HepG2 (cell line): ENCODE measurements at regions not wholly inside any gene's neighbourhood (a gene's known extent, or its start where the extent isn't known, plus 50 kb on each side); places are given as distances from the start of the nearest gene placed in this dataset.

Experiments used
- ATAC-seq: fragments of 200-7000 bp; cut with Tn5 transposase; 3 replicates; pipeline ENCODE4 v1.9.1; 2020; ENCODE audit warnings: mild to moderate bottlenecking, moderate library complexity
- BruUV-seq: library from RNA; stranded (reverse); fragments of 400-500 nt; replicated peaks from 2 replicates; lab custom pipeline; 2021; lab: Mats Ljungman, UMichigan
- CTCF ChIA-PET: fragments of 300-600 bp; formaldehyde crosslinking; extraction: SDS; loops from one replicate; lab custom pipeline; 2021; ENCODE audit warnings: low total read pairs, inconsistent platforms, low intra/inter-chr PET ratio; lab: Yijun Ruan, JAX
- POLR2A ChIA-PET: fragments of 350-600 bp; sonication (Branson Sonifier 250); formaldehyde crosslinking; loops from one replicate; lab custom pipeline; 2020; ENCODE audit warnings: antibody characterized with exemption, inconsistent platforms; lab: Yijun Ruan, JAX
- DNase-seq: peaks from one replicate; pipeline ENCODE4 v3.0.0-alpha.2; 2015; ENCODE audit warnings: low spot score
- FAIRE-seq: peaks from 3 replicates; lab custom pipeline; 2011; peaks lifted over from hg19 to GRCh38; lab: Jason Lieb, UNC
- H2AFZ ChIP-seq: one replicate; pipeline ENCODE4 v1.6.1; 2011; ENCODE audit warnings: low read length, inconsistent platforms
- H3K27ac ChIP-seq: fragments of 300-600 bp; 3 replicates; pipeline ENCODE4 v1.8.0; 2011; ENCODE audit warnings: mixed run types, mild to moderate bottlenecking, mixed read lengths, low read length, inconsistent platforms; ENCODE audit not compliant: insufficient read depth; ENCODE audit errors: extremely low read length
- H3K27me3 ChIP-seq, 2 experiments: fragments of 200-600 bp in 1 of 2; 2 replicates in 1 of 2; 3 replicates in 1 of 2; pipeline versions ENCODE4 v1.6.0 to v1.8.0; 2011; ENCODE audit warnings: low read length in 2 of 2, mild to moderate bottlenecking in 2 of 2, moderate library complexity in 2 of 2, inconsistent platforms in 1 of 2; ENCODE audit not compliant: insufficient read depth in 2 of 2, control insufficient read depth in 1 of 2
- H3K36me3 ChIP-seq, 2 experiments: fragments of 200-600 bp in 1 of 2; replicated peaks in 1 of 2; 2 replicates in 1 of 2; 3 replicates in 1 of 2; pipeline versions ENCODE4 v1.5.1 to v1.8.0; 2011; ENCODE audit warnings: low read length in 2 of 2, inconsistent platforms in 1 of 2; ENCODE audit not compliant: insufficient read depth in 2 of 2, control insufficient read depth in 1 of 2
- H3K4me1 ChIP-seq: 2 replicates; pipeline ENCODE4 v1.5.1; 2012; ENCODE audit warnings: low read length, inconsistent platforms; ENCODE audit not compliant: insufficient read depth
- H3K4me2 ChIP-seq: 2 replicates; pipeline ENCODE4 v1.6.0; 2011; ENCODE audit warnings: low read depth, low read length, inconsistent platforms
- H3K4me3 ChIP-seq, 3 experiments: fragments of 200-600 bp in 1 of 3; sonication (generic), shearing (Covaris generic) in 1 of 3; replicated peaks in 1 of 3; 2 replicates each; pipeline ENCODE4 v1.5.1; 2011 to 2016; ENCODE audit warnings: low read length in 3 of 3, inconsistent platforms in 2 of 3, low read depth in 2 of 3, mild to moderate bottlenecking in 2 of 3, control low read depth in 1 of 3, mixed read lengths in 1 of 3; ENCODE audit not compliant: insufficient read depth in 1 of 3
- H3K79me2 ChIP-seq: one replicate; pipeline ENCODE4 v1.6.1; 2011; ENCODE audit warnings: low read length, inconsistent platforms; ENCODE audit not compliant: insufficient read depth
- H3K9ac ChIP-seq: 2 replicates; pipeline ENCODE4 v1.6.0; 2011; ENCODE audit warnings: mild to moderate bottlenecking, low read depth, low read length, inconsistent platforms; ENCODE audit not compliant: insufficient read depth
- H3K9me3 ChIP-seq: 2 replicates; pipeline ENCODE4 v1.5.1; 2012; ENCODE audit warnings: mild to moderate bottlenecking, low read length
- H4K20me1 ChIP-seq: 2 replicates; pipeline ENCODE4 v1.6.0; 2011; ENCODE audit warnings: inconsistent platforms, mild to moderate bottlenecking, low read length, moderate library complexity; ENCODE audit not compliant: insufficient read depth
- MYNN ChIP-seq: sonication (generic); formaldehyde crosslinking; IDR thresholded peaks from 2 replicates; pipeline ENCODE4 v1.4.0; 2020; ENCODE audit warnings: mild to moderate bottlenecking, low read depth, missing genetic modification reagents
- NFE2 ChIP-seq: sonication (generic); formaldehyde crosslinking; IDR thresholded peaks from 2 replicates; pipeline ENCODE4 v1.4.0; 2020; ENCODE audit warnings: missing genetic modification reagents
- REST ChIP-seq, 2 experiments: IDR thresholded peaks; 2 replicates each; pipeline ENCODE4 v1.6.1; 2011 to 2012; ENCODE audit warnings: low read length in 2 of 2, borderline replicate concordance in 1 of 2, low read depth in 1 of 2, mild to moderate bottlenecking in 1 of 2, moderate library complexity in 1 of 2
- ZNF12 ChIP-seq: sonication (generic); formaldehyde crosslinking; IDR thresholded peaks from 2 replicates; pipeline ENCODE4 v1.5.0; 2020; ENCODE audit warnings: missing genetic modification reagents
- ZNF605 ChIP-seq: sonication (generic); formaldehyde crosslinking; IDR thresholded peaks from 2 replicates; pipeline ENCODE4 v1.8.0; 2022; ENCODE audit warnings: mild to moderate bottlenecking, missing genetic modification reagents
- WGBS: methylation state at CpG from one replicate; pipeline ENCODE4 v1.1.6; 2017; ENCODE audit warnings: low lambda C conversion rate; 5-methylcytosine and 5-hydroxymethylcytosine counted together
- in situ Hi-C: cut with HindIII; loops from 2 replicates; pipeline ENCODE4 v1.10.0; 2017; ENCODE audit warnings: low pct_unique_long_range_greater_than_20kb; ENCODE audit not compliant: extremely low pct_ligation_motif_present
- intact Hi-C: fragments of 100-400 bp; cut with micrococcal nuclease; formaldehyde crosslinking; loops from one replicate; pipeline ENCODE4 v1.10.0; 2022; ENCODE audit not compliant: unreplicated experiment

DNA sequence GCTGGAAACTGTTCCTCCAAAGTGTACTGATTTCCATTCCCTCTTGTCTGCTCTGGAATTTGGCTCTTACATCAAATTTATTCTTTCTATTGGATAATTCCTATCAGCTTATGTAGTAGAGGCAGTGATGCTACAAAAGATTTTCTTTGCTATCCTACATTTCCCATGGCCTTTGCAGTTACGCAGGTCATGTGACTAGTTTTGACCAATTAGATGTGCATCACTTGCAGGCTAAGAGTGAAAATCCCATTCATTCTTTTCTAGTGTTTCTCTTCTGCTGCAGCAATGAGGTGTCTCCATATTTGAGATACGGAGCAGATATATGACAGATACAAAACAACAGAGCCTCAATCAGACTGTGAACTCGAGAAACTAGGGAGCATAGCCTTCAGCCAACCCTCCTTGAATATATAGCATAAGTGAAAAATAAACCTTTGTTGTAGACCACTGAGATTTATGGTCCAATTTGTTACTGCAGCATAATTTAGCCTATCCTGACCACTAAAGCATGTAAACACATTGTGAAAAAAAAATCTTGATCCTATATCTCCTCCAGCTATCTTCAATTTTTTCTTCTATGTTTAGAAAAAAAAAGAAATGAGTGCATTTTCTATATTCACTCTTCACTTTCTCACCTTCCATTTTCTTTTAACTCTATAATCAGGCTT, 102.0 kb downstream of the HNMT start:
- in situ Hi-C loops (no loop called here), intact Hi-C loops (no loop called here)
- no peaks in the 10 kb centered on the region for H3K36me3 ChIP-seq
- H3K4me1 ChIP-seq, result peaks cover 13% of the 10 kb centered on the region
- POLR2A ChIA-PET, result no interaction called here
- H3K4me3 ChIP-seq, result no peak overlapping the region
- H3K27ac ChIP-seq, result no peak overlapping the region
- H3K4me2 ChIP-seq, result no peak overlapping the region
- 62% methylated on average over 3 of the region's 3 CpGs for WGBS
- H3K27me3 ChIP-seq, result no peaks in the 10 kb centered on the region
- no peaks in the 10 kb centered on the region for H4K20me1 ChIP-seq
- no peak overlapping the region for H3K9ac ChIP-seq
- CTCF ChIA-PET, result no interaction called here
- DNase-seq (no peak), FAIRE-seq (no peak), ATAC-seq (no peak)
- no TSS peak for BruUV-seq
- H3K79me2 ChIP-seq, result no peaks in the 10 kb centered on the region
- peak; percentile 93 for TF ChIP-seq ZNF12 (CRISPR knock-in tag)
- TF ChIP-seq NFE2 (CRISPR knock-in tag), result no peak
- no peaks in the 10 kb centered on the region for H3K9me3 ChIP-seq
- H2AFZ ChIP-seq, result no peak overlapping the region

DNA sequence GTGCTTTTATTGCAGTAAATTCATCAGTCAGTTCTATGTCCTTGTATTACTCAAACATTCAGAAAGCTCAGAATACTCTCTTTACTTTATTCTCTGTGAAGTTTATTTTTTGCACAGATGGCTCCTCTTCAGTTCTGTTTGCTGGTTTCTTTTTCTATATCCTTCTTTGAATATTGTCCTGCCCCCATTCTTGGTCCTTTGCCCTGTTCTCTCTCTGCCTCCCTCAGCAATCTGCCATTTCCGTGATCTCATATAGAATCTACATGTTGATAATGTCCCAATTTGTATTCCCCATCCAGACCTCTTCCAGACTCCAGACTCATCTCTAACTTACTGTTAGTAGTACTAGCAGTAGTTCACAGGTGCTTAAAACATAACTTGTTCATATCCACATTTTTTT, 102.6 kb downstream of the HNMT start:
- no peak overlapping the region for H2AFZ ChIP-seq
- ChIA-PET POLR2A (no interaction called here), CTCF (no interaction called here)
- peaks cover 19% of the 10 kb centered on the region for H3K4me1 ChIP-seq
- TF ChIP-seq REST (IDR thresholded peaks at IDR 0.05; ENCODE audit: borderline replicate concordance in 1 of 2, low read depth in 1 of 2, low read length in 2 of 2) (no peak), ZNF605 (no peak), MYNN (CRISPR knock-in tag) (no peak)
- FAIRE-seq (no peak), DNase-seq (no peak), ATAC-seq (no peak)
- no peaks in the 10 kb centered on the region for H3K9me3 ChIP-seq
- intact Hi-C loops (no loop called here), in situ Hi-C loops (no loop called here)
- H3K79me2 ChIP-seq, result no peaks in the 10 kb centered on the region
- no peaks in the 10 kb centered on the region for H3K27me3 ChIP-seq
- H3K4me3 ChIP-seq, result no peak overlapping the region
- no peak overlapping the region for H3K4me2 ChIP-seq
- H3K9ac ChIP-seq, result no peak overlapping the region
- H3K36me3 ChIP-seq, result no peaks in the 10 kb centered on the region
- WGBS, result 20% methylated on average over 1 of the region's 1 CpG
- no peak overlapping the region for H3K27ac ChIP-seq
- H4K20me1 ChIP-seq, result no peaks in the 10 kb centered on the region
- BruUV-seq, result no TSS peak
